ENCODE measurements at regions not wholly inside any gene's neighbourhood (a gene's known extent, or its start where the extent isn't known, plus 50 kb on each side); places are given as distances from the start of the nearest gene placed in this dataset.

DNA sequence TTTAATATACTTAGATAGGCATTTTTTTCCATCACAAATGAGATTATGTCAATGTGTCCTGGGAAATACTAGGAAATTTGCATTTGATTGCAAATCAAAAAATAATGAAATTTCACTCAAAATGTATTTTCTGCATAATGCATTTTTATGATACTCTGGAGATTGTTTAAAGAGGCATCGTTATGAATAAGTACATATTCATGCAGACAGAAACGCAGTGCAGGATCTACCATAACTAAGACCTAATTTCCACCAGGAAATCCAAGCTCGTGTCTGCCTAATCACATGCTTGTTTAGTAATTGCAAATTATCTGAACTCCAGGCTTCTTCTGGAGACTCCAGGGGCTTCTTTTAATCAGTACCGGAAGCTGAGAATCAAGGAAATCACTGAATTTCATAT is 163.5 kb upstream of the MXRA5 start:
- Histone ChIP-seq H3K9me3 (ENCODE audit: control insufficient read depth in 4 of 4, low read length in 3 of 4) (no peaks in the 10 kb centered on the region), H3K27me3 (ENCODE audit: control insufficient read depth in 4 of 4, insufficient read depth in 4 of 4, low read length in 3 of 4) (no peaks in the 10 kb centered on the region)

More for the DNA sequence above, 163.5 kb upstream of the MXRA5 start:
- Histone ChIP-seq H3K4me1 (ENCODE audit: control insufficient read depth in 4 of 4, insufficient read depth in 4 of 4, low read length in 3 of 4) (no peaks in the 10 kb centered on the region), H3K9ac (ENCODE audit: low read depth in 1 of 2, low read length in 2 of 2) (no peak overlapping the region), H3K36me3 (ENCODE audit: control insufficient read depth in 4 of 4, insufficient read depth in 3 of 4, low read depth in 1 of 4, low read length in 3 of 4) (no peaks in the 10 kb centered on the region), H3K4me3 (ENCODE audit: low read depth in 1 of 3, low read length in 3 of 3) (no peak overlapping the region), H3K27ac (ENCODE audit: low read depth in 1 of 2, low read length in 2 of 2) (no peak overlapping the region)
- no peak for DNase-seq (ENCODE audit: low spot score)
- TF ChIP-seq GABPA (IDR thresholded peaks at IDR 0.05 in 1 of 2, conservative IDR thresholded peaks at IDR 0.05 in 1 of 2) (no peak), HNF4A (conservative IDR thresholded peaks at IDR 0.05) (no peak), CTCF (IDR thresholded peaks at IDR 0.05; ENCODE audit: low read depth, low read length, missing input control) (no peak), NR2F2 (IDR thresholded peaks at IDR 0.05) (no peak), FOXA1 (IDR thresholded peaks at IDR 0.05) (no peak), HNF4G (IDR thresholded peaks at IDR 0.05) (no peak), ZBTB33 (IDR thresholded peaks at IDR 0.05) (no peak), SP1 (IDR thresholded peaks at IDR 0.05) (no peak)
- TF ChIP-seq, protein P1, sequence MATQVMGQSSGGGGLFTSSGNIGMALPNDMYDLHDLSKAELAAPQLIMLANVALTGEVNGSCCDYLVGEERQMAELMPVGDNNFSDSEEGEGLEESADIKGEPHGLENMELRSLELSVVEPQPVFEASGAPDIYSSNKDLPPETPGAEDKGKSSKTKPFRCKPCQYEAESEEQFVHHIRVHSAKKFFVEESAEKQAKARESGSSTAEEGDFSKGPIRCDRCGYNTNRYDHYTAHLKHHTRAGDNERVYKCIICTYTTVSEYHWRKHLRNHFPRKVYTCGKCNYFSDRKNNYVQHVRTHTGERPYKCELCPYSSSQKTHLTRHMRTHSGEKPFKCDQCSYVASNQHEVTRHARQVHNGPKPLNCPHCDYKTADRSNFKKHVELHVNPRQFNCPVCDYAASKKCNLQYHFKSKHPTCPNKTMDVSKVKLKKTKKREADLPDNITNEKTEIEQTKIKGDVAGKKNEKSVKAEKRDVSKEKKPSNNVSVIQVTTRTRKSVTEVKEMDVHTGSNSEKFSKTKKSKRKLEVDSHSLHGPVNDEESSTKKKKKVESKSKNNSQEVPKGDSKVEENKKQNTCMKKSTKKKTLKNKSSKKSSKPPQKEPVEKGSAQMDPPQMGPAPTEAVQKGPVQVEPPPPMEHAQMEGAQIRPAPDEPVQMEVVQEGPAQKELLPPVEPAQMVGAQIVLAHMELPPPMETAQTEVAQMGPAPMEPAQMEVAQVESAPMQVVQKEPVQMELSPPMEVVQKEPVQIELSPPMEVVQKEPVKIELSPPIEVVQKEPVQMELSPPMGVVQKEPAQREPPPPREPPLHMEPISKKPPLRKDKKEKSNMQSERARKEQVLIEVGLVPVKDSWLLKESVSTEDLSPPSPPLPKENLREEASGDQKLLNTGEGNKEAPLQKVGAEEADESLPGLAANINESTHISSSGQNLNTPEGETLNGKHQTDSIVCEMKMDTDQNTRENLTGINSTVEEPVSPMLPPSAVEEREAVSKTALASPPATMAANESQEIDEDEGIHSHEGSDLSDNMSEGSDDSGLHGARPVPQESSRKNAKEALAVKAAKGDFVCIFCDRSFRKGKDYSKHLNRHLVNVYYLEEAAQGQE (IDR thresholded peaks at IDR 0.05): no peak
- TF ChIP-seq, protein P2, sequence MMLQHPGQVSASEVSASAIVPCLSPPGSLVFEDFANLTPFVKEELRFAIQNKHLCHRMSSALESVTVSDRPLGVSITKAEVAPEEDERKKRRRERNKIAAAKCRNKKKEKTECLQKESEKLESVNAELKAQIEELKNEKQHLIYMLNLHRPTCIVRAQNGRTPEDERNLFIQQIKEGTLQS (IDR thresholded peaks at IDR 0.05): no peak
- WGBS: 65% methylated on average over 4 of the region's 4 CpGs

Data from liver (tissue), 8 donors.